Activated CD8-positive, alpha-beta memory T cell treated with anti-CD3 and anti-CD28 coated beads, Interleukin-2, amount 50 U/mL, for 24 hours (primary cell): ENCODE measurements at regions not wholly inside any gene's neighbourhood (a gene's known extent, or its start where the extent isn't known, plus 50 kb on each side); places are given as distances from the start of the nearest gene placed in this dataset.

Experiments
- DNase-seq: peaks from one replicate; pipeline ENCODE4 v3.0.0-alpha.2; 2020; ENCODE audit errors: extremely low read depth

DNA sequence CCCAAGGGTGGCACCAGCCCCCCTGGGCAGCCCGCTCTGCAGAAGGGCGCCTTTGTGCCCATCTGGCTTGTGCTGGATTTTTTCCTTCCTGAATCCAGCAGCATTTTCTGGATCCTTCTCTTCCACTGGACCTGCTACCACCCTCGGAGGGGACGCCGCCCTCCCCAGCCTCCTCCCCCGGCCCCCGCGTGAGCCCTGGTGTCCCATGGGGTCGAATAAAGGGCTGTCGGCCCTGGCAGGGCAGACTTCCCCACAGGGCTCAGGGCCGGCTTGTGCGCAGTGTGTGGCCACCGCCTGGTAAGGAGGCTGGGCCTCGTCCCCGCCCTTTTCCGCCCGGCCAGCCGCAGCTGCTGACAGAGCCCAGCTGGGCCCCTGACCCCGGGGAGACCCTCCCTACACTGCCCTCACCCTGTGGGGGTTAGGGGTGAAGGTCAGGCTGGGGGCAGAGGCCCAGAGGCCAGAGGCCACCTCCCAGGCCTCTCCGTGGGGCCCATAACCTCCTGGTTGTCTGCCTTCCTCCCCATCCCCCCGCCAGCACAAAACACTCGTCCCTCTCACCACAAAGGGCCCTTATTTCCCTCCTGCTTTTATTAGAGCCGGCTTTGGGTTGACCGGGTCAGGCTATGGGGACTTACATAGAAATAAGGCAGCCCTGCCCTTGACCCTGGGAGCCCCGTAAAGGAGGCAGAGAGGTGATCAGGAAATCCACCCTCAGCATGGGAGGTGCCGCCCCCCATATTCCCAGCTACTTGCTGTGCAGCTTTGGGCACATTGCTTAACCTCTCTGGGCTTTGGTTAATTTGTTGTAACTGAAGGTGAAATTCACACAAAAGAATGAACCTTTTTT, 179.3 kb upstream of the CIBAR2 start:
- no peak for DNase-seq

DNA sequence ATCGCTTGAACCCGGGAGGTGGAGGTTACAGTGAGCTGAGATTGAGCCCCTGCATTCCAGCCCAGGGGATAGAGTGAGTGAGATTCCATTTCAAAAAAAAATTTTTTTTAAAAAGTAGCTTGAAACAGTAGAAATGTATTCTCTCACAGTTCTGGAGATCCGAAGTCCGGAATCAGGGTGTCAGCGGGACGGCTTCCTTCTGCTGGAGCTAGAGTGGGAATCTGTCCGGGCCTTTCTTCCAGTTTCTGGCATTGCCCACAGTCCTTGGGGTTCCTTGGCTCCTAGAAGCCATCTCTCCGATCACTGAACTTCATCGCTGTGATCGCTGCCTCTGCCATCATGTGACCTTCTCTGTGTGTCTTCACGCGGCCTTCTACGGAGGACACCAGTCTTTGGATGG, 181.2 kb upstream of the CIBAR2 start:
- DNase-seq, result no peak

DNA sequence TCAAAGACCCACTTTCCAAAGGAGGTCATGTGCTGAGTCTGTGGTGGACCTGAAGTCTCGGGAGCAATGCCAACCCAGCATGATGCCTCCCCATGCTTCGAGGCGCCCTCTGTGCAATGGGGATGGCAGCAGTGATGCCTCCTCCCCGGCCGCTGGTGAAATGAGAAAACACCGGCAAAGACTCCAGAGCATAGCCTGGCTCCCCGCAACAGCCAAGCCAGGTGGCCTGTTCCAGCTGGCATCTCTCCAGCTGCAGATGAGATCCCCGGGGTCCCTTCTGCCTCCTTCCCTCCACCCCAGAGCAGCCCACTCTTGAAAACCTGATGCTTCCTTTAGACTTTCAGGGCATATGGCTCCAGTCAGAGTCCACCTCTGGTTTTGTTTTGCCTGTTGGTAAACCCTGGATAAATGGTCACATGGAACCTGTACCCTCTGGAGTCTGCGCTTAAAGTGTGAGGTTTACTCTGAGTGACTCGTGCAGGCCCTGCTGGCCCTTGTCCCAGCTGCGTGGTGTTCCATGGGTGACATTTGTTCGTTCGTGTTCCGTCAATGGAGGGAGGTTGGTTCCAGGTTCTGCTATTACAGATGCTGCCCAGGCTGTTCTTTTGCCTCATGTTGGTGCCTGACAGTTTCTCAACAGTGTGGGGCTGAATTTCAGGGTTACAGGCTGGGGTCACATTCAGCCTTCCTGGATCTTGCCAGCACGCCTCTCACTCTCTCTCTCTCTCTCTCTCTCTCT, 181.8 kb upstream of the CIBAR2 start:
- no peak for DNase-seq

DNA sequence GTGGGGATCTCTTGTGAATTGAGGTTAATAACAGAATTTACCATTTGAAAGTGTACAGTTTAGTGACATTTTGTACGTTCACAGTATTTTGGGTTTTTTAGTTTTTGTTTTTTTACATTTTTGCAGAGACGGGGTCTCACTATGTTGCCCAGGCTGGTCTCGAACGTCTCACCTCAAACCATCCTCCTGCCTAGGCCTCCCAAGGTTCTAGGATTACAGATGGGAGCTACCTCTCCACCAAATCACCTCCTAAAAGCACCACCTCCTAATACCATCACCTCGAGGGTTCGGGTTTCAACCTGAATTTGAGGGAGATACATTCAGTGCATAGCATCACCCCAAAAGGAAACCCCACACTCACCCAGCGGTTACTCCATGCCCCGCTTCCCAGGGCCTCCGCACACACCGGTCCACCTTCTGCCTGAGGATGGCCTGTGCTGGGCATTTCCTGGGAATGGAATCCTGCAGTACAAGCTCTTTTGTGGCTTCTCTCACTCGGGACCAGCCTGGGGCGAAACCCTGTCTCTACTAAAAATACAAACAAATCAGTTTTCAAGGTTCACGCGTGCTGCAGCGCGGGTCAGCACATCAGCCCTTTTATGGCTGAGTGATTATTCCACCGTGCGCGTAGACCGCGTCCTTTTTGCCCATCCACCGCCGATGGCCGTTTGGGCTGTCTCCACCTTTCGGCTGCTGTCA, 182.7 kb upstream of the CIBAR2 start:
- DNase-seq, result no peak

DNA sequence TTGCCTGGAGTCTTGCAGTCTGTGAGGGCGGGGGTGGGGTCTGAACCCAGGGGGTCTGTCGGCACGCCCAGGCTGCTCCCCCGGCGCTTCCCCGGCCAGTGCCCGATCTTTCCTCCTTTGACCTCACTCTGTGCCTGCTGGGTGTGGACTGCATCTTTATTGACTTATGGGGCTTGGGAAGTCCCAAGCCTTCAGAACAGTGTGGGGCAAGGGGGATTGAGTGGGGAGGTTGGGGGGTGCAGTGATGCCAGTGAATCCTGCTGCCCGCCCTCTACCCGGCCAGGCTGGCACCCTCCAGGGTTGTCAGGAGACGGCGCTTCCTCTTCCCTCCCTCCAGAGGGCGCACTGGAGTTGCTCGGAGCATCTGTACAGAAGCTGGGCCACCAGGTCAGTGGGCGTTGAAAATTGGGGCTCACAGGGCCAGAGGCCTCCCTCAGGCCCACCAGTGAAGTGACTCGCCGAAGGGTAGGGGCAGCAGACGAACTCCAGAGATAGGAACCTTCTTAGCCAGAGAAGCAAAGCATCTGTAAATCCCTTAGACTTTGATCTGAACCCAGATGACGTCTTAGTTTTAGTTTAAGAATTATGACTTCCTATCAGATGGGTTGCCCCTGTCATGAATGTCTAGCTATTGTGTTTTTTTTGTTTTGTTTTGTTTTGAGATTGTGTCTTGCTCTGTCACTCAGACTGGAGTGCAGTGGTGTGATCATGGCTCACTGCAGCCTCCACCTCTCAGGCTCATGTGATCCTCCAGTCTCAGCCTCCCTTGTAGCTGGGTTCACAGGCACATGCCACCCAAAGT, 184.8 kb upstream of the CIBAR2 start:
- no peak for DNase-seq

DNA sequence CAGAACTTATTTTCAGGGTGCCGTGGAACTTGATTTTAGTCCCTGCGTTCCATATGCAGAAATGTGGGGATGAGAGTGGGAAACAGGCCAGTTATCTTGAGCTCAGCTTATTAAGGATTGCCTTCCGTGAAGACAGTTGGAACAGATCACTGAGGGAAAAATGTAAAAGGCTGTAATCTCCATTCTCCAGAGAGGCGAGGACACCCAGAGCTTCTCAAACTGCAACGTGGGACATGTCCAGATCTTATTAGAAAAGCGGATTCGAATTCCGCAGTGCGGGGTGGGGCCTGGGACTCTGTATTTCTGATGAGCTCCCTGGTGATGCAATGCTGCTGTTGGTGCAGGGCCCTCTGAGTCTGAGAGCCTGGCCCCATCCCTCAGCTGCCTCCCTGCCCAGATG, 185.6 kb upstream of the CIBAR2 start:
- no peak for DNase-seq

DNA sequence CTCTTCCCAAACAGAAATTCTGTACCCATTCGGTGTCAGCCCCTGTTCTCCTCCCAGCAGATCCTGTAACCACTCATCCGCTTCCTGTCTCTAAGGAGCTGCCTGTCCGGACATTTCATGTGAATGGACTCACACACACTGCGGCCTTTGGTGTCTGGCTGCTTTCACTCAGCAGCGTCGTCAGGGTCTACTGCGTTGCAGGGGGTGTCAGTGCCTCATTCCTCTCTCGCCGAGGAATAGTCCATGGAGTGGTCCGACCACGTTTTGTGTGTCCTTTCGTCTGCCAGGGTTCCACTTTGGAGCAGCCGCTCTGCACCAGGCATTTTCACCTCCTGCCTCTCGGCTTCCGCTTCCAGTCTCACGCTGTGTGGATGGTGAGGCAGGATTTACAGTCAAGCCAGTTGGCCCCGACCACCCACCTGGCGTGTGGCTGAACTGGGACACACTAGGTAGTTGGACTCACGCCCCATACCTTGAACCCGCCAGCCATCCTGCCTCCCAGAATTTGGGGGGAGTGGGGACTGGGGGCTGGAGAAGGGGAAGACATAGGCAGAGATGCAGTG, 188.2 kb upstream of the CIBAR2 start:
- no peak for DNase-seq

DNA sequence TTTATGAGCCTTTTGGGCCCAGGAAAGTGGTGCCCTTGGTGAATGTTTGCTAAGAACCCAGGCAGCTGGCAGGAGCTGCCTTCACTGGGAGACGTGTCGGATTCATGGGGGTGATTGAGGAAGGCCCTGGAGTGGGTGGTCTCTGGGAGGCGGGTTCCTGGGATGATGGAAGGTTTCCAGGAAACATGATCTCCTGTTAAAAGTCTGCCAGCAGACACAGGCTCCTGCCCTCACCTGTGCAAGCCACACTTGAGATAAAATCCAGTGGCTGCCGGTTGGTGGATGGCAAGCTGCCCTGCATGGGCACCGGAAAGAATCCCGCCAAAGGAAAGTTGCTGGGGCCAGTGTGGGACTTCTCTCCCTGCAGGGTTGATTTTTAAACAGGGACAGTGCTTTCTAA, 189.0 kb upstream of the CIBAR2 start:
- DNase-seq, result no peak

DNA sequence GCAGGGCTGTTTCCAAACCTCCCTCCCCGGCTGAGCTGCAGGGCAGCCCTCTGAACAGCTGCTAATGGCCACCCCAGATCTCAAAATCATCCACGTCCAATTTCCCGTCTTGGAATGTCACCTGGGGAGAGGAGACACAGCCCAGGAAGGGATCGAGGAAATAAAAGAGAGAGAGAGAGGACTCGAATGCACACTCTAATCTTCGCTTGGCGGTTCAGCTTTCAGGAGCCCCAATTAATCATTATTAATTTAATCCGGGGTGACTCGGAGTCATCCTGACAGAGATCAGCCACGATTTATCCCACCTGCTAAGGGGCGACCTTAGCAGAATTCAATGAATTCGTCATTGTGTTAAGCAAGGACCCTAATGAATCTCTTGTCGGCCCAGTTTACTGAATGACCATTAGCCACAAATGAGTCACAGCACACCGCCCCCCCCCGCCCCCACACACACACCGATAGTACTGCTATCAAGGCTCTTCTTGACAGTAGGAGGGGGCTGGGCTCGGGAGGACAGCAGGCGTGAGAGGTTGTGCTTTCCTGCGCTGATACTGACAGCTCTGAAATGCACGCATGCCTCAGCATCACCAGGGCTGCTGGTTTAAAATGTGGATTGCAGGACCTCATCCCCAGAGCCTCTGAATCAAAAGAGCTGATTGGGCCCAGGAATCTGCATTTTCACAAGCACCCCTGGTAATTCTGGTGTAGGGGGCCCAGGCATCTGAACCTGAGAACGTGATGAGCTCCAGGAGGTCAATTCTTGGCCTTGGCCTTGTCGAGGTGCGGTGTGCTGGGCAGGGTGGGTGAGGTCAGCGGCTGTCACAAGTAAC, 190.0 kb upstream of the CIBAR2 start:
- DNase-seq, result no peak

DNA sequence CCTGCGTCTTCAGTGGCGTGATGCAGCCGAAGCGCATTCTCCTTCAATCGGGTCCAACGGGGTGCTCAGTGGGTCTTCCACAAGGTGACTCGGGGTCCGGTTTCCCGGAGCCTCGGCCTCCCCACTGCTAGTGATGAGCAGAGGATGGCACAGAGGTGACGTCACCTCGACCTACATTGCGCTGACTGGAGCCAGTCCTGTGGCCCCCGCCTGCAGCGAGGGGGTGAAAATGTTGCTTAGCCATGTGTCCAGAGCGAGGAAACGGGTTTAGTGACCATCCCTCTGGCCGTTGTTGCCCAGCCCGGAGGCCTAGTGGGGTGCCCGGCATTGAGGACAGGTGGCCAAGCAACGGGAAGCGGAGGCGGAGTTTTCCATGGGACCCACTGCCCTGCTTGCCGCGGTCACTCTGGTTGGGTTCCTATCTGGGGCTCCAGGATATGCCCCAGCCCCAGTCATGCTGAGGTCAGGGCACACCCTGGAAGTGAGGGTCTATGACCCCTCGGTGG, 190.6 kb upstream of the CIBAR2 start:
- no peak for DNase-seq

DNA sequence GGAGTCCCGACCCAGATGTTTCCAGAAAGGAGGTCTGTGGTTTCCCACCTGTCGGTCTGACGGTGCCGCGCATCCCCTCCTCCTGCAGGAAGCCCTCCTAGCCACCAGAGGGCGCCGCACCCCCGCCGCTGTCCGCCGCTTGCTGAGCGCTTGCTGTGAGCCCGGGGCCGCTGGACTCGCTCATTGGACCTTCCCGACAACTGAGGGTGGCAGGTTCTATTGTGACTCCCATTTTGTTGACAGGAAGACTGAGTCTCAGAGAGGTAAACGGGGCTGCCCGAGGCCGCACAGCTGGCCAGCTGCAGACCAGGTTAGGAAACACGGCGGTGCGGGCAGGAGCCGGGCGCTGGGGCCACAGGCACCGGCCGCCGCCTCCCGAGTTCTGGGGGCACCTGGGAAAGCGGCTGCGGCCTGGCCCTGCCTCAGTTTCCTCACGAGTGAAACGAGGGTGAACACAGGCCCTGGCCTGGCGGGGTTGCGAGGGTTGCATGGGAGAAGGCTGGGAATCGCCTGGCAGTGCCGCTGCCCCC, 191.1 kb upstream of the CIBAR2 start:
- peak; percentile 38 for DNase-seq

DNA sequence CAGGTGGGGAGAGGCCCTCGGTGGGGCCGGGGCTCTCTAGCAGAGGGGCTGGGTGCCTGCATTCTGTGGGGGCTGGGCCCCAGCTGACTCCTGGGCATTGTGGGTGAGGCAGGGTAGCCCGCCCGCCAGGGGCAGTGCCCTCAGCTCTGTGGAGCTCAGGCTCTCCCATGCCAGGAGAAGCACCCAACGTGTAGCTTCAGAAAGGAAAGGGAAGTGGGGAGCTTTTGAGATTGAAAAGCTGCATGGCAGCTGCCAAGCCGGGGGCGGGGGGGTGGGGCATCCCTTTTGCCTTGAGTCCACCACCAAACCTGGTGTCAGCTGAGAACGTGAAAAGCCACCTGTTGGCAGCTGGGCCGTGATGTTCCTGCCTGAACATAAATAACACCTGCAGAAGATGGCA, 192.1 kb upstream of the CIBAR2 start:
- no peak for DNase-seq

DNA sequence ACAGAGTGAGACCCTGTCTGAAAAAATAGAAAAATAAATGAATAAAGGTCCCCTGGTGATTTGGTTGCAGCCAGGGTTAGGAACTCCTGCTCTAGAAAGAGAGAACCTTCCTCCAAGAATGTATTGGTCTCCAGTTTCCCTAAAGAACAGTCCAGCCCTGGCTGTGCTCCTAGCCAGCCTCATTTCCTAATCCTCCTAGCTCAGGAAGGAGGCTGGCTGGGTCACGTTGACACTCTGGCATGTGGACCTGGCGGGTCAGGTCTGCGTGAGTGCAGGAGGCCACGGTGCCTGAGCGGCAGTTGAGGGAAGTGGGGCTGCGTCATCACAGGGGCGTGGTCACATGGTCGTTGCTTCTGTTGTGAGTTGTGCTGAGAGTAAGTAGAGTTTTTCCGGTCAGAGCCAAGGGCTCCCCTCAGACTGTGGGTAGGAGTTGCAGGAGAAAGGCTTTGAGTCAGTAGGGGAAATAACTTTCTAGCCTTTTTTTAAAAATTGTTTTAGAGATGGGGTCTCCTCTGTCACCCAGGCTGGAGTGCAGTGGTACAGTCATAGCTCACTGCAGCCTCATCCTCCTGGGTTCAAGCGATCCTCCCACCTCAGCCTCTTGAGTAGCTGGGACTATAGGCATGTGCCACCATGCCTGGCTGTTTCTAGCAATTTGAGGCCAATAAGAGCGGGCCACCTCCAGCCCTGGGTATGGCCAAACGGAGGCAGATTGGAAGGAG, 194.0 kb upstream of the CIBAR2 start:
- DNase-seq, result peak; percentile 59

DNA sequence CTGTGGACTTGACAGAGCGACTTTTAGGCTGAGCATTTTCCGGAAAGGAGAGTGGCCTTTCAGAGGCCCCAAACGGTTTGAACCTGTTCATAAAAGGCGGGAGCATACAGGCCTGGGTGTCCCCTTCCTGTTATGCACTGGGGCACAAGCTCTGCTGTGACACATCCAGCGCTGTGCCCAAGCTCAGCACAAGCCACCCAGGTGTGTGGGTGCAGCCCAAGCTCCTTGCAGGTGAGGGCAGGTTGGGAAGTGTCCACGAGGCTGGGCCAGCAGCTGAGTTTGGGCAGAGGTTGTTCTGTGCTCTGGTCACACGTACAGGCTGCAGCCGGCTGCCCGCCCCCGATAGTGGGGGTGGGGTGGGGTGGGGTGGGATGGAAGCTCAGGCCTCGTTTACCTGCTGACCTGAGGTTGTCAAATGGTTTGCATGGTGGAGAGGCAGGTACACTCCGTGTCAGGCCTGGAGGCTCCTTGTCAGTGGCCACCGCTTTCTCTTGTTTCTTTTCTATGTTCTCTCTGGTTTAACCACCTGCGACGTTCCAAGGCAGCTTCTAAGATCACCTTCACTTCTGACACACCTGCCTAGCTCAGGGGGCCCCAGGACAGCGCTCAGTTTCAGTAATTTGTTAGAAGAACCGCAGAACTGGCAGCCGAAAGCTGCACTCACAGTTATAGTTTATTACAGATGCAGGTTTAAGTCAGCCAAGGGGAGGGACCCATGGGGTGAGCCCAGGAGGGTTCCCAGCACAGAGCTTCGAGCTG, 194.7 kb upstream of the CIBAR2 start:
- no peak for DNase-seq

DNA sequence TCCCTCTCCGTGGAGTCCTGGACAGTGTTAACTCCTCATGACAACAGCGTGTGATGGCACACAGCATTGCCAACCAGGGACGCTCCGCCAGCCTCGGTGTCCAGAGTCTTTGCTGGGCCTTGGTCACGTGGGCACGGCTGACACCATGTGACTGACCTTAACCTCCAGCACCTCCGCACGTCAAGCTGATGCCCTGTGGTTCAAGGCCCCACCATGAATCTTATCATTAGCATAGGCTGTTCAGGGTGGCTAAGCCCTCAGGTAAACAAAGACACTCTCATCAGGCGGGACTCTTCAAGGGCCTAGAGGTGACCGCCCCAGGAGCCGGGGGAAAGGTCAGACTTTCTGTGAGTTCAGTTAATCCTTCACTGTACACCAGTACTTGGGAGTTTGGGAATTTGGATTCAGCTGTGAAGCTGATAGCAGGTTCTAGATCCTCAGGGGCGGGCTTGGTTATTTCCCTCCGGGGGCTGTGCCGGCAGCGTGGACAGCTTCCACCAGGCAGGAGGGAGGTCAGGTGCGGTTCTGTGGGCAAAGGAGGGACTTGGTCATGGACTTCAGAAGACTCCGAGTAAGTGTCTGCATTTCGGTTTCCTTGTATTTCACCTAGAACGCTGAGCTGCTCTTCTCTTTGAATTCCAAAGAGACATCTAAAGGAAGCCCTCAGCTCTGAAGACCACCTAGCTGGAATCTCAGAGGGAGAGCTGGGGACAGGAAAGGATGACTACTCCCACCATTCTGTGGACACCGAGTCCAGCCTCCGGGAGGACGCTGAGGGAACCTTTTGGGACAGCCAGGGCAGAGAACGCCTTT, 195.5 kb upstream of the CIBAR2 start:
- no peak for DNase-seq

DNA sequence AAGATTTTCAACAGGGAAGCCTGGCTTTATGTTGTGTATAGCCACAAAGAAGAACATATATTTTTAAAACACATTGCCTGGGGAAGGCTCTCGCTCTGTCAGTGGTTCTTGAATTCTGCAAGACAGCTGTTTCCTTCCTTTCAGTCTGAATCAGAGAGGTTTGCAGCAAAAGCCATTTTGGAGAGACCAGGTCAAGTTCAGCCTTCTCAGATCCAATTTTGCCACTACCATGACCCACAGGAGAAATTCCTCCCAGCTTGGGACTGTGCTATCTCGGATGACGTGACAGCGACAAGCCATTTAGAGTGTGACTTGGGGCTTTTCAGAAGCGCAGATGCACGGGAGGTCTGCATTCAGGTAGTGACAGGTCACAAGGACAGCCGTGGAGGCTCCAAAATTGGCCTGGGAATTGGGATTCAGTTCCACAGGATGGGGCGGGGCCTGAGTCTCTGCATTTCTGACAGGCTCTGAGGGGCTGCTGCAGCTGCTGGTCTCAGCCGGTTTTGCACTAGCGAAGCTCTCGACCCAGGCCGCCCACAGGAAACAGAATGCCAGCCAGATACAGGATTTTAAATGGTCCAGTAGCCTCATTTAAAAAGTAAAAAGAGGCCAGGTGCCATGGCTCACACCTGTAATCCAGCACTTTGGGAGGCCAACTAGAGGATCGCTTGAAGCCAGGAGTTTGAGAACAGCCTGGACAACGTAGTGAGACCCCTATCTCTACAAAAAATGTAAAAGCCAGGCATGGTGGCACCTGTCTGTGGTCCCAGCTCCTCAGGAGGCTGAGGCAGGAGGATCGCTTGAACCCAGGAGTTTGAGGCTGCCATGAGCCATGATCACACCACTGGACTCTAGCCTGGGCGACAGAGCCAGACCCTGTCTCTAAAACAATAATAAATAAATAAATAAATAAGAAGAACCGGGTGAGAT, 196.6 kb upstream of the CIBAR2 start:
- no peak for DNase-seq
